NCI-H2107 treated with DMSO at 0.1 percent for 48 hours (cell line): ENCODE measurements at regions not wholly inside any gene's neighbourhood (a gene's known extent, or its start where the extent isn't known, plus 50 kb on each side); places are given as distances from the start of the nearest gene placed in this dataset.
"Not testable (repeated sequence)": the region's sequence is repeated elsewhere in the genome, so short reads cannot be mapped to it uniquely, and the experiment has no call there.

Experiments
- DNase-seq: peaks from one replicate; lab custom pipeline; 2025; ENCODE audit not compliant: unreplicated experiment; lab: John Stamatoyannopoulos, UW

DNA sequence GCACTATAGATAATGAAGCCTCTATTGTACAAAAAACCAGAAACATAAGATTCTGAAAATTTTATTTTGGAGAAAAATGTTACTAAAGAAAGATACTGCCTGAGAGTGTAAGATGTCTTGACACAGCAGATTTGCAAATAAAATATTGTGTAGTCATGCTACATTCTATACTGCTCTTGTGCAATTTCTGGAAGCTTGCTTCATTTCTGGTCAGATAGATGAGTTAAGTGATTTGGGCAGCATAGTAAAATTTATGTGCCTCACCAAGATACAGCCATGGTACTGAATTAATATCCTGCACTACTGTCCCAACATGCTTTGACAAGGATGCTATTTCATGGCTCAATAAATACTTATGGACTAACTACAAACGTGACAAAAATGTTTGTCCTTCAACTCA is 55.1 kb upstream of the STARD13 start:
- no peak for DNase-seq

DNA sequence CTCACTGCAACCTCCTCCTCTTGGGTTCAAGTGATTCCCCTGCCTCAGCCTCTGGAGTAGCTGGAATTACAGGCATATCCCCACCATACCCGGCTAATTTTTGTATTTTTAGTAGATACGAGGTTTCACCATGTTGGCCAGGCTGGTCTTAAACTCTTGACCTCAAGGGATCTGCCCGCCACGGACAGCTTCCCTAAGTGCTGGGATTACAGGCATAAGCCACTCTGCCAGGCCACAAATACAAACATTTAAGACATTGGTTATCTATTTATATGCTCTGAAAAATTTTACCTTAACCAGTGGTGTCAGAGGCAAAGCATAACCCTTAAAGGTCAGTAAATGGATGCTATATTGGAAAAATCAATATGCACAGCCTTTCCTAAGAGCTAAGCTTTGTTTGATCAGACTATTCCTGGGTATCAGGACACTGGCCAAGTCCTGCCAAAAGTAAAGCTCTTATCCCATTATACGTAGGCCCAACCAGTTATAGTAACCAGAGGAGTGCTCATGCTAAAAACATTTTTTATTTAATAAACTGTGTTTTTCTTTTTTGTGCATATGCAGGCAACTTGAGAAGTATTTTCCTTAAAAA is 56.4 kb upstream of the STARD13 start:
- DNase-seq = no peak

DNA sequence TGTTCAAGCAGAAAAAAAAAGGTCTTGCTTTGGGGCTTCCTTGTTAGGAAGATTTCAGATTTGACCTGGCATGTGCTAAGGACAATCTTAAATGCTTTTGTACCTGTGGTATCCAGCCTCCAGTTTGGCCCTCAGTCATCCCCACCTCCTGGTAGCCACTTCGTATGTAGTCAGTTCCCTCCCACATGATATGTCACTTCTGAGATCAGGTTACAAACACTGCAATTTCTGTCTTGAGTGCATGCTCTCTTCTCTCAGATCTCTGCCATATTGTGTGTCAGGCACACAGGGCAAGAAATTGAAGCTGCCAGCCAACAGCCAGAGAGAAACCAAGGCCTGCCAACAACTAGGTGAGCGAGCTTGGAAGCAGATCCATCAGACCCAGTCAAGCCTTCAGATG is 60.3 kb upstream of the STARD13 start:
- peak; percentile 3 for DNase-seq

DNA sequence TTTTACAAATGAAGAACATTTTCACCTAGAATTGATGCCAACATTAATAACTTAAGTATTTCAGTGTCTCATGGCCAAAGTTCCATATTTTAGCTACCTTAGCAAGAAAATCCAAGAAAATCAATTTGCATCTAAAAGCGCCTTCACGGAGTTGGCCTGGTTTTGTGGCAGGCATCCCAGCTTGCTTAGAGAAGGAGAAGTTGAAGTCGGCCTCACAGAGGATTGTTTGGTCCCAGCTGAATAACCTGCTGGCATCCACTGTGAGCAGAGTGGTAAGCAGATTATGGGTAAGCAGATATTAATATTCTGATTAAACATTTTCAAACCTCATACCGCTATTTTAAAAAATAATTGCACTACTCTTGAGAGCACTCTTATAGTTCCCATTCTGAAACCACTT is 62.3 kb upstream of the STARD13 start:
- no peak for DNase-seq

DNA sequence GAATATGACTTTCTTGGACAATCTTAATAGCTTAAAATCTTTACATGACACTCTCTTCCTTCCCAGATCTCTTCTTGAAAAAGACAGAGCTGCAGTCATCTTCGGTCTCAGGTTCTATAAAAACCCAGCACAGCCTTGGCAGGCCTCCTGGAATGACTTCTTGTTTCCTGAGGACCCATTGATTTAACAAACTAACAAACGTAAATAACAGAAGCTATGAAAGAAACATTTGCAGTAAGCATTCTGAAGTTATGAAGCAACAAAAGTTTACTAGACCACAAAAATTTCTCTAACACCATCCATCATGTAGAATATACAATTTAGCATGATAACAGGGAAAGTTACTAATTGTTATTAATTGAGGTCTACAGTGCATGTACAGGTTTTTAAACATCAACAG is 62.8 kb upstream of the STARD13 start:
- DNase-seq = no peak

DNA sequence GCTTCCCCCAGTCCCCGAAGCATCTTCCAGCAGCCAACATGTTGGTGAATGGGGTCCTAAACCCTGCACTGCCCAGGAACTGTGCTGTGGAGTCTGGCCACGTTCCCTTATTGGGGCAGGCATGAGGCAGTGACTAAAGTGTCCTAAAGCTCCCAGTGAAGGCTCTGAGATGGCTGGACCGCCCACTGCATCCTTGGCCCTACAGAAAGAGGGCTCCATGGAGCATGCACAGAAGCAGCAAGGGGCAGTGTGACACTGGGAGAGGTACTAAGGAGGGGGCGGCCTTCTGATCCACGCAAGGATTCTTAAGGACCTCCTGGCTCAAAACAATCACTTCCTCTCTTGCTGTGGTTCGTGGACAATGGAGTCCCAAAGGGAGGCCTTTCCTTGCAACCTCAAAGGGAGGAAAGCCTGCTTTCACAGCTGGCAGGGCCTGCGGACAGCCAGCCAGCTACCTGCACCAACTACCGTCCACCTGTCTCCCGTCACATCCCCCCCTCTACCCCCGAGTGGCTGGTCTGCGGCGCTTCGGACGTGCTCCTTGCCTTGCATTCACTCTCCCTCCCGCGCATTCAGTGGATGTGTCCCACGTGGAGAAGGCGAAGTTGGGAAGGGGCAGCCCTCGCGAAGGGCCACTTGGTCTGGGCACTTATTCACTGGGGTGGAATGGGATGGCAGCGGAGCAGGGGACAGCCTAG is 63.9 kb upstream of the STARD13 start:
- no peak for DNase-seq

DNA sequence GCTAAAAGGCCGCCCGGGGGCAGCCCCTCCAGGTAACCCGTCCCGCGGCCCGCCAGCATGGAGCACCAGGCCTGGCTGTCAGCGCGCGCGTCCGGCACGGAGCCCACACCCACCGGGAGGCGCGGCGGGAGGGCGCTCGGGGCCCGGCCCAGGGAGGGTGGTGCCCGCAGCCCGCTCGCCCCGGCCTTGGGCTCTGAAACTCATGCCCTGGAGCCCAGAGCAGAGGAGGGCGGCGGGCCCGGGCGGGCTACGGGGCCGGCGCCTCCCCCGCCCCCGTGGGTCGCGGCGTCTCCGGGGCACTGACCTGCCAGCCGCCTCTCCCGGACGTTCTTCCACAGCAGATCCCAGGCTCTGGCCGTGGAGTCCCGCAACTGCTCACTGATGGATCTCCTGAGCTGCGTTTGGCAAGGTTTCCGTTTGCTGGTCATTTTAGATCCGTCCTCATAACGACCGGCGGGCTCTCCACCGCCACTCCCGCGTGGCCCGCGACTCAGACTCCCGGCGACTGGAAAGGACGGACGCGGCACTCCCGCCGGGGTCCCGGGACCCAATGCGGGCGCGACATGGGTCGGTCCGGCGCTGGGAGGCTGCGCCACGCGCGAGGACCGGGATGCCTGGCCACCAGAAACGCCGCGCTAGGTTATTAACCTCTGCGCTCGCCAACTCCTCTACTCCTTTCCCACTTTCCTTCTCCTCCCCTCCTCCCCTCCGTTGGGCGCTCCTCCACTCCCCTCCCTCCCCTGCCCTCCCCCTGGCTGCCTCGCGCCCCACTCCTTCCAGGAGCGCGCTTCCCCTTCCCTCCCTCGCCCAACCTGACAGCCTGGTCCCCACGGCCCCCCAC is 64.7 kb upstream of the STARD13 start:
- no peak for DNase-seq

DNA sequence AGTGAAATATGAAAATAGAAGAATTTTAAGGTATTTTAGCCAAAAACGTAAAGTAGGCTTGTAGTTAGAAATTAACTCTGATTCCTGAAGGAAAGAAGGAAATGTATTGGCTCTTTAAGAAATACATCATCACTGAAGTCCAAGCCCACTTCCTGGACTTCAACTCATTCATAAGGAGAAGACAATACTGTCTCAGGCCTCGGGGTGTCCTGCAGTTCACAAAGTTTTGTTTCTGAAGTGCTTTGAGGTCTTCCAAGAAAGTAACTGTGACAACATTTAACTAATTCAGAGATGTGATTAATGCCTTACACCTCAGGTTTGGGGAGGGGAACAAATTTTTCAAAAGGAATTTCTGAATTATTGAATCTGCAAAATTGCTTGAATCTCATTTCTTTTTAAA is 65.8 kb upstream of the STARD13 start:
- no peak for DNase-seq

DNA sequence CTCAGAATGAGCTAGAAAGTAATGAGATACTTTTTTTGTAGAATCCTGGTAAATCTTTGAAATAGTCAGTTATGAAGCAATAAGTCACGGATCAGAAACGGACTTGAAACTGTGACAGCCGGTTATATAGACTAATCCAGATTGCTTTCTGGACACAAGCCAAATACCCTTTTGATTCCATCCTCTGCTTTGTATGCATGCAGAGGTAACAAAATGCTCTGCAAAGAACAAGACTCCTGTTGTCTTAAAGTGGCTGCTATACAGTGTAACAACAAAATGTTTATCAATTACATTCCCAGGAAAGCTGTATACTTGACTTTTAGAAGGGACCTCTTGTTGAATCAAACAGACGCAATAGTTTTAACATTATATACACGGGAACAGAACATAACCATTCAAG is 66.5 kb upstream of the STARD13 start:
- peak; percentile 33 for DNase-seq

DNA sequence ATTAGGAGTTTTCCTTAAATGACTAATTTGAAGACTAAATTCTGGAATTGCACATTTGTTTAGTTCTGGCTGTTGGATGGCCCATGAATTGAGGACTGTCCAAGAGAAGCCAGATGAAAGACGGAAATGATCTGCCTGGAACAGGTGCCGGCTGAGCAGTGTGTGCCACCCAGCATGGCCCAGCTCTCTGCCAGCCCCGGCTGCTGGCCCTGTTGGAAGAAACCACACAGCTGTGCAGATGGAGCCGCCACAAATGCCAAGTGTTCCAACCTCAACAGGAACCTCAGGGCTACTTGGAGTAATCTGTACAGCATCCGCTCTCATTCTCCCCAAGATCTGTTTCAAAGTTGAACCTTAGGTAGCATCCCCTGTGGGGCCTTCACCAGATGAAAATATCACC is 67.0 kb upstream of the STARD13 start:
- no peak for DNase-seq

DNA sequence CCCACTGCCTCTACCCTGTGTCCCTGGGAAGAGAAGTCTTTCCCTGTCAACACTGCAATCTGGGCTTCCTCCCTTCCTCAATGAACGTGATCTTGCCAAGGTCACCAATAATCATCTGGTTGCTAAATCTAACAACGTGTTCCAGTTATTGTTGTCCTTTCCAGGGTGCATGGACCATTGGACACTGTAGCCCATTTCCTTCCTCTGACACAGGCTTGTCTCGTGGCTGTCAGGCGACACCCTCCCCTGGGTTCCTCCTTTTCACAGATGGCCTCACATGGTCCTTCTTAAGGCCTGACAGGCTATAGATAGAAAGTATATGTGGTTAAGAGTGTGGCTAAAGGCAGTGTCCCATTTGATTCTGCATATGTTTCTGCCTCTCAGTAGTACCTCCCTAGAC is 67.7 kb upstream of the STARD13 start:
- no peak for DNase-seq

DNA sequence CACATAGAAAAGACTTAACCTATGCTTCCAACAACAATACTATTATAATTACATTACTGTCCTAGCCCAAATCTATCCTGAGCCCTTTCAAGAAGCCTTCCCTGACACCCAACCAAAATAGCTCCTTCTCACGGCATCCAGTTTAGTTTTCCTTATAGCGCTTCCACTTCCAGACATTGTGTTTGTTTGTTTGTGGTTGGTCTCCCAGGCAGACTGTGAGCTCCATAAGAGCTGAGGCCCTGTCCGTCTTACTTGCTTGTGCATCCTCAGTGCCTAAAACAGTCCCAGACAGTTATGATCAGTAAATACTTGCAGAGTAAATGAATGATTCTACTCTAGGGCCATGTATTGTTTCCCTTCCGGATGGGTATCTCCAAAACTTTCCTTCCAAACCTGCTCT is 68.1 kb upstream of the STARD13 start:
- DNase-seq = no peak

DNA sequence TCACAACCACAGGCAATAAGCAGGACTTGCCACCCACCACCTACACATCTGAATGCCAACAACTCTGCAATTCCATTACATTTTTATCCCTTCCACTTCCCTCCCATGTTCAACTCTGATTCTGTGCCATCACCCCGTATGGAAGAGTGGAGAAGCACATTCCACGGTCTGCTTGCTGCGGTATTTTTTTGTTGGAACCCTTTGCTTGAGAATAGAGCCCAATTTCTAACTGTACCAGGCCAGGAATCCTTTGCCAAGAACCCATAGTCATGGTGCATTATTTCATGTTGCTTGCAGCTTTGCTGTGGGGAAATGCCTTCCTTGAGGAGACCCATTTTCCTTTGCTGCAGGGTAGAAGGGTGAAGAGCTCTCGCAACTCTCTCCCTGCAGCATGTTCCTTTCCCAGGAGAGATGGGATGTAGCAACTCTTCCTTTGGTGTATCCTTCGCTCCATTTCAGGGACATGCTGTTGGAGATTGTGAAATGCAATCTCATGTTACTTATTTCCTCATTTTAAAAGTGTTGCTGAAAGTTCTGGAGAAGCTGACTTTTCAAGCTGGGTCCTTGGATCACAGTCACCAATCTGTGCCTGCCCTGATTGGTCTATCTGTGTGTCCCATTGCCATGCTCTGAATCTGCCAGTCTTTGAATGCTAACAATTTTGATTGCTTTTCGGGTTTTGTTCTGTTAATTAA is 69.8 kb upstream of the STARD13 start:
- DNase-seq = no peak

DNA sequence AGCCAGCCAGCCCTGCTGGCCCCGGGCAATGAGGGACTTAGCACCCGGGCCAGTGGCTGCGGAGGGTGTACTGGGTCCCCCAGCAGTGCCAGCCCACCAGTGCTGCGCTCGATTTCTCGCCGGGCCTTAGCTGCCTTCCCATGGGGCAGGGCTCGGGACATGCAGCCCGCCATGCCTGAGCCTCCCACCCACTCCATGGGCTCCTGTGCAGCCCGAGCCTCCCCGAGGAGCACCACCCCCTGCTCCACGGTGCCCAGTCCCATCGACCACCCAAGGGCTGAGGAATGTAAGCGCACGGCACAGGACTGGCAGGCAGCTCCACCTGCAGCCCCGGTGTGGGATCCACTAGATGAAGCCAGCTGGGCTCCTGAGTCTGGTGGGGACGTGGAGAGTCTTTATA is 72.5 kb upstream of the STARD13 start:
- not testable (repeated sequence) for DNase-seq

DNA sequence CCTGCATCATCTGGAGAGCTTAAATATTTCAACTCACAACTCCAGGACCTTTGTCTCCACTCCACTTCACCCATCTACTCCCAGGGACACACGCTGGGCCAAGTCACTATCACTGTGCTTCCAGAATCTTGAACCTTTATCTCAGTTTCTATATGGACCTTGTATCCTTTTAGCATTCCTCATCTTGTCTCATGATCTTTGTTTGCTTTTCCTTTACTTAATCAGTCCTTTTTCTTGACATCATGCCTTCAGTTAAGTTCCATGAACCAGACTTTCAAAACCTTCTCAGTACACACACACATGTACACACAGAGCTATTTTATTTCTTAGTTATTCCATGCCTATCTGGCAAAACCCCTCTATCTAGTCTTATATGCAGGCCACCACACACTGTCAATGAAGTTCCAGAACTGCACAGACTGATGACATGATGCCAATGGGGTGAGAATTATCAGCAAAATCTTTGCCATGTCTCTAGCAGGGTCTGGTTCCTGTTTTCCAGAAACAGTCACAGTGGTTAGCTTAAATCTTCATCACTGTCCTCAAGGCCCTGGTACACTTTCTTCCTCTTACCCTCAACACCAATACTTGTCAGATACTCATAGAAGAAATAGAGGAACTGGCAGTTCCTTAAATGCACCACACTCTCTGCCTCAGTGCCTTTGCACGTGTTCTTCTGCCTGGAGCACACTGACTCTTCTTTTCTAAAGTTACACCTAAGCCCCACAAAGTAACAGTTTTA is 77.6 kb upstream of the STARD13 start:
- DNase-seq = no peak

DNA sequence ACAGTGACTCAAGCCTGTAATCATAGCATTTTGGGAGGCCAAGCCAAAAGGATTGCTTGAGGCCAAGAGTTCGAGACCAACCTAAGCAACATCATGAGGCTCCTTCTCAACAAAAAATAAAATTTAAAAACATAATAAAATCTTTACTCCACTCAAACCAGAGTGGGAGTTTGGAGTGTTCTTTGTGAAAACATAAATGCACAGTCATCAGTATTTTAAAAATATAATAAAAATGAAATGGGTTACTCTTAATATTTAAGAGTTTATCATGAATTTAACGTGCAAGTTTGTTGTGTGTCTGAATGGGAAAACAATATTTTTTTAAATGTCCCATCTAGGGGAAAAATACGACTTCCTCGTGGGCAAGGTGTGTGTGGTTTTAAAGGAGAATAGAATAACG is 78.6 kb upstream of the STARD13 start:
- DNase-seq = no peak

DNA sequence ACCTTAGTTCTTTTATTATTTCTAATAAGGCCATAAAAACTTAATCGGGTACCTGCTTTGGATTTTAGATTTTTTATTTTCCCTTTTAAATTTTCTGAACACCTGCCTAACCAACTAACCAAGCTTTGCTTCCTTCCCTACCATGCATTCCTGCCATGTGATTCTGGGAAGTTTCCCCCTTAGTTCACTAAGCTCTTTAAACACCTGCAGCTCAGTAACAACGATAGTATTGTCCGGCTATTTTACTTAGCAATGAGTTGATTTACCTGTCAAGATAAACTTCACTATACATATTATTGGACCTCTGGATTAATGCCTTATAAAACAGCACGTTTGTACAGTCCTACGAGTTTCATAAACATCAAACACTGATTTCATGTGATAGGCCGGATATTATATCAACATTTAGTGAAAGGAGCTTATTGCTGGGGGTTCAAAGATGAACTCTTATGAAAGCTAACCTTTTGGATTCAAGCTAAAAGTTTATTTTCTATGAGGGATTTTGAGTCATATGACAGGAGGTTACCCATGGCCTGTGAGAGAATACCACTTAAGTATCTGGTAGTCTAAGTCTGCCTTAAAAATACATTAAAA is 81.0 kb upstream of the STARD13 start:
- no peak for DNase-seq

DNA sequence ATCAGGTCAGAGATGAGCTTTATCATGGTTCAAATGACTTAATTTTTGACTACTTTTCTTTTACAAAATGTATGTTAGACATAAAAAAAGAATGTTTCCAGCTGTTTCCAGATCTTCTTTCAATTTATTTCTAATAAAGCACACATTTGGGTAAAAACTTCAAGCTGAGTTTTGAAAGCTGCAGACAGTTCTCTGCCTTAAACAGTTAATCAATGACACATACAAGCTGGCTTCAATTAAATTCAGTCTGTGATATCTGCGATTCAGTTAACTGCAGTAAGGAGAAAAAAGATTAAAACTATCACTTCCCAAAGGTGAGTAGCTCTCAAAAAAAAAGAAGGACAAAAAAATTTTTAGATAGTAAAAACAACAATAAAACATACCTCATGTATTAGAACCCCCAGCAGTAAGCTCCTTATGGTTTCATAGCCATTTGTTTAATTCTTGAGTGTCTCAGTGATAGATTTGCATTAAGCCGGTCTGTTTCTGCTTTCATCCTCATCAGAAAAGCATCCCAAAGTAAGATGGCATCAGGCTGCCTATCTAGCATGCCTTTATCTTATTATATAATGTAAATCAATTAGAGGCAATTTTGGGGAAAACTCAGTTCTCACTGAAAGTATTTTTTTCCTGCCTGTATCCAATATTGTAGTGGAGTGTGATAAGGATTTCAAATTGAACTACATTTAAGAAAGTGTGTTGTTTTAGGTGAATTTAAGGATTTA is 81.8 kb upstream of the STARD13 start:
- no peak for DNase-seq

DNA sequence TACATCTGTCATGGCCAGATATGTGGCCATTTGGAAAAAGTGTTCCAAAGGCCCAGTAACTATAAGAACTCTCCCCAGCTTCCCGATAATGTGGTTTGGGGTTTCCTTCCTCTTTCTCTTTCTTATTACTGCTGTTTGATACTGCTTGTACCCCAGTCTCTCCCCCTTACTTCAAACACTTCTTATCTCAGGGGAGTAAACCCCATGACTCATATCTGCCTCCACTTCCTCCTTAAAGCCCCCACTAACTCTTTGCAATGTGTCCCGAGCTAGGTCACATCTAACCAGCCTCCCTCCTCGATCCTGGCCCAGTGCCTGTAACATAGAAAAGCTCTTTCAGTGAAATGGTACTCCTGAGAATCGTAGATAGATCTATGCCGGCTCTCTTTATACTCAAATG is 82.4 kb upstream of the STARD13 start:
- no peak for DNase-seq

DNA sequence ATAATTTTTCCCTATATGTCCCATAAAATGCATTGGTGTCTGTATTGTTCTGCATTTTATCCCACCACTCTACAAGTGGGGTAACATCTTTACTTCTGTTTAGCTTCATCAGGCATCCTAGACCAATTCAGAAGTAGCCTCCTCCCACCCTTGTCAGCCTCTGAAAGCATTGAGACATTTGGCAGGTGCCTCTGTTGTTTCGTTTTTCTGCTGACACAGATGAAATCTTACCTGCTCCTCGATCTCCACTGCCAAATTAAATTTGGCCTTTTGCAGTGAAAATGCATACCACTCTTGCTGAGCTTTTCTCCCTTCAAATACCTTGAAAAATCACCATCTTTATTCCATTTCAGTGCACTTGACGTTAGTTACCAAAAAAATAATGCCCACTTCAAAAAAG is 83.5 kb upstream of the STARD13 start:
- no peak for DNase-seq
